GM19468 (cell line): ENCODE measurements at regions not wholly inside any gene's neighbourhood (a gene's known extent, or its start where the extent isn't known, plus 50 kb on each side); places are given as distances from the start of the nearest gene placed in this dataset.

Experiments used
- ATAC-seq: cut with Tn5 transposase; IDR thresholded peaks from one replicate; pipeline ENCODE4 v1.9.1; 2021; ENCODE audit warnings: mild to moderate bottlenecking, moderate library complexity, moderate number of reproducible peaks; ENCODE audit not compliant: unreplicated experiment; ENCODE audit errors: extremely low read depth

DNA sequence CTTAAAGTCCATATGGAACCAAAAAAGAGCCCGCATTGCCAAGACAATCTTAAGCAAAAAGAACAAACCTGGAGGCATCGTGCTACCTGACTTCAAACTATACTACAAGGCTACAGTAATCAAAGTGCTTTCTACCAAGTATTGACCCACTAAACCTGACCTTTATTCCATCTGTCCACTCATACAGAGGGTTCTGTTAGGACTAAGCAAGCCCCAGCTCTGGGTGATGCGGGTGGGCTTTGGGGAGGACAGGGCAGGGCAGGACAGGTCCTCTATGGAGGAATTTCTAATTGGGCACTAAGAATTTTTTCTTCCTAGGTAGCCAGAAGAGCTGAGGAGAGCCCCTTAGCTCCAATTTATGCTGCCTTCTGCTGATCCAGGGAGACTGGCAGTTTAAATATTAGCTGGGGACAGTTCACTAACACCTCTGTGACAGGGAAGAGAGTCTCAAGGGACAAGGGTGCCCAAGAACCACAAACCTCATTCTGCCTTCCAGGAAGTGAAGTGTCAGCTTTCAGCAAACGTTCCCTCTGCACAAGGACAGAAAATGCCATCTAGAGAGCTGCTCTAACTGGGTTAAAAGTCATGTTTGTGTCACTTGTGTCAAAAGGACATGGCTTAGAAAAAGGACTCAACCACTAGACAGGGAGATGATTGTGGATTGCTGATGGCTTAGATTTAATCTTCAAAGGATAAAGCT lies 143.2 kb downstream of the KIT start:
- no peak for ATAC-seq

- no peak for ATAC-seq
Observed at GRCh38 chr4:54794579-54794978, 136.8 kb downstream of the KIT start.

DNA sequence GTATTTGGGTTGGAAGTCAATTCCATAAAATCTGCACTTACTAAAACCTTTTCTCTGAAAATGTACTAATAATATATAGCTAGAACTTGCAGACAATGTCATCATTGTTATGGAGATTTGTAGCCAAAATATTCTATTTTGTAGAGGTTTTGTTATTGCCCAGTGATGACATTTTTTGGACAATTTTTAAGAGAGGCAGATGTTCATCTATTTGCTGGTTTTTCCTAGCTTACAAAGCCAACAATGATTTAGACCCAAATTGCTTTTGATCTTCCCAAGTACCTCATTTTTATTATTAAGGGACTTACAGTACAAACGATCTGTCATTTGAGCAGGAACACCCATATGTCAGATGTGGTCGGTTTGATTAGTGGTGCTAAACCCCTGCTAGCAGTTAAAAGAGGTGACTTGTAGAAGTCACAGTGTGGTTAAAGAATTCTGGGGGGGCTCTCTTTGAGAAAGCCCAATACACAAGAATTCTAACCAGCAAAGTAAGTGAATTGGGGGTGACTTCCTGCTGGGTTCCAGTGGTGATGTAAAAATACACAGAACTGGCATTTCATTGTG lies 136.2 kb downstream of the KIT start:
- no peak for ATAC-seq
